ENCODE measurements at regions not wholly inside any gene's neighbourhood (a gene's known extent, or its start where the extent isn't known, plus 50 kb on each side); places are given as distances from the start of the nearest gene placed in this dataset.

DNA sequence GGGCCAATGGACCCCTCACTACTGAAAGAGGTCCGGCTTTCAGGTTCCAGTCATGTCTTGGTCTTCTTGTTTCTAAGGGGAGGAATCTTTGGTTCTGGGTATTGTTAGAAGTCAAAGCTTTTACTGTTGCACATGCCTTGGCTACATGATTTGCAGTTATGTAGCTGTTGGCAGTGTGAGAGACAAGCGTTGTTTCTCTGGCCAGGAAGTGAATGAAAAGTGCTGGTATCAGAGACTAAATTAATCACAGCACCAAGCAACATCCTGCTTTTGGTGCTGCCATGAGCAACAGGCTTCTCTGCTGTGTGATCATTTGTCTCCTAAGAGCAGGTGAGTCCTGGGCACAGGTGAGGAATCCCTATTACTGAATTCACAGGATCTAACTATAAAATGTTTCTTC, 100.1 kb upstream of the PRSS3 start:
- ATAC-seq (ENCODE audit: low read depth) (no peak), DNase-seq (no peak)
- H3K9me3 ChIP-seq (ENCODE audit: control insufficient read depth, insufficient read depth, low read length), result no peaks in the 10 kb centered on the region
- ChIA-PET CTCF (no interaction called here), POLR2A (ENCODE audit: unreplicated experiment) (no interaction called here)
- H4K20me1 ChIP-seq (ENCODE audit: insufficient read depth, low read length), result no peaks in the 10 kb centered on the region
- no peak overlapping the region for H3K56ac ChIP-seq (ENCODE audit: extremely low read depth, insufficient read depth, low read length)
- TF ChIP-seq, protein P1, sequence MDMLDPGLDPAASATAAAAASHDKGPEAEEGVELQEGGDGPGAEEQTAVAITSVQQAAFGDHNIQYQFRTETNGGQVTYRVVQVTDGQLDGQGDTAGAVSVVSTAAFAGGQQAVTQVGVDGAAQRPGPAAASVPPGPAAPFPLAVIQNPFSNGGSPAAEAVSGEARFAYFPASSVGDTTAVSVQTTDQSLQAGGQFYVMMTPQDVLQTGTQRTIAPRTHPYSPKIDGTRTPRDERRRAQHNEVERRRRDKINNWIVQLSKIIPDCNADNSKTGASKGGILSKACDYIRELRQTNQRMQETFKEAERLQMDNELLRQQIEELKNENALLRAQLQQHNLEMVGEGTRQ (IDR thresholded peaks at IDR 0.05; ENCODE audit: low read depth, low read length), result no peak
- TF ChIP-seq POLR2A (IDR thresholded peaks at IDR 0.05; ENCODE audit: low read depth, low read length), result no peak
- TF ChIP-seq MAZ (IDR thresholded peaks at IDR 0.05; ENCODE audit: borderline replicate concordance, low read depth, low read length), result no peak
- no peak for TF ChIP-seq RAD21 (IDR thresholded peaks at IDR 0.05; ENCODE audit: low read length)
- TF ChIP-seq SMC3 (IDR thresholded peaks at IDR 0.05; ENCODE audit: low read depth, low read length), result no peak
- no peak for TF ChIP-seq MXI1 (IDR thresholded peaks at IDR 0.05; ENCODE audit: borderline replicate concordance, low read depth, low read length)
- TF ChIP-seq CEBPB (IDR thresholded peaks at IDR 0.05; ENCODE audit: low read depth, low read length), result no peak
- no peak for TF ChIP-seq CHD1 (IDR thresholded peaks at IDR 0.05; ENCODE audit: low read depth, low read length)
- no peak for TF ChIP-seq RFX5 (IDR thresholded peaks at IDR 0.05; ENCODE audit: low read depth, low read length)
- TF ChIP-seq FOS (IDR thresholded peaks at IDR 0.05; ENCODE audit: low read depth, low read length), result no peak
- no peak for TF ChIP-seq BHLHE40 (IDR thresholded peaks at IDR 0.05; ENCODE audit: low read depth, low read length)
- TF ChIP-seq, protein P2, sequence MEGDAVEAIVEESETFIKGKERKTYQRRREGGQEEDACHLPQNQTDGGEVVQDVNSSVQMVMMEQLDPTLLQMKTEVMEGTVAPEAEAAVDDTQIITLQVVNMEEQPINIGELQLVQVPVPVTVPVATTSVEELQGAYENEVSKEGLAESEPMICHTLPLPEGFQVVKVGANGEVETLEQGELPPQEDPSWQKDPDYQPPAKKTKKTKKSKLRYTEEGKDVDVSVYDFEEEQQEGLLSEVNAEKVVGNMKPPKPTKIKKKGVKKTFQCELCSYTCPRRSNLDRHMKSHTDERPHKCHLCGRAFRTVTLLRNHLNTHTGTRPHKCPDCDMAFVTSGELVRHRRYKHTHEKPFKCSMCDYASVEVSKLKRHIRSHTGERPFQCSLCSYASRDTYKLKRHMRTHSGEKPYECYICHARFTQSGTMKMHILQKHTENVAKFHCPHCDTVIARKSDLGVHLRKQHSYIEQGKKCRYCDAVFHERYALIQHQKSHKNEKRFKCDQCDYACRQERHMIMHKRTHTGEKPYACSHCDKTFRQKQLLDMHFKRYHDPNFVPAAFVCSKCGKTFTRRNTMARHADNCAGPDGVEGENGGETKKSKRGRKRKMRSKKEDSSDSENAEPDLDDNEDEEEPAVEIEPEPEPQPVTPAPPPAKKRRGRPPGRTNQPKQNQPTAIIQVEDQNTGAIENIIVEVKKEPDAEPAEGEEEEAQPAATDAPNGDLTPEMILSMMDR (conservative IDR thresholded peaks at IDR 0.05; ENCODE audit: low read depth, low read length), result no peak
- TF ChIP-seq, protein P3, sequence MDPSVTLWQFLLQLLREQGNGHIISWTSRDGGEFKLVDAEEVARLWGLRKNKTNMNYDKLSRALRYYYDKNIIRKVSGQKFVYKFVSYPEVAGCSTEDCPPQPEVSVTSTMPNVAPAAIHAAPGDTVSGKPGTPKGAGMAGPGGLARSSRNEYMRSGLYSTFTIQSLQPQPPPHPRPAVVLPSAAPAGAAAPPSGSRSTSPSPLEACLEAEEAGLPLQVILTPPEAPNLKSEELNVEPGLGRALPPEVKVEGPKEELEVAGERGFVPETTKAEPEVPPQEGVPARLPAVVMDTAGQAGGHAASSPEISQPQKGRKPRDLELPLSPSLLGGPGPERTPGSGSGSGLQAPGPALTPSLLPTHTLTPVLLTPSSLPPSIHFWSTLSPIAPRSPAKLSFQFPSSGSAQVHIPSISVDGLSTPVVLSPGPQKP (IDR thresholded peaks at IDR 0.05; ENCODE audit: borderline replicate concordance, low read depth, low read length), result no peak
- no peak for TF ChIP-seq MAFK (IDR thresholded peaks at IDR 0.05; ENCODE audit: low read depth, low read length)
- TF ChIP-seq NFE2L2 (IDR thresholded peaks at IDR 0.05; ENCODE audit: low read depth, low read length), result no peak
- no peak for TF ChIP-seq RCOR1 (IDR thresholded peaks at IDR 0.05; ENCODE audit: insufficient replicate concordance, low read length)
- H4K91ac ChIP-seq (ENCODE audit: insufficient read depth, low read depth, low read length), result no peak overlapping the region
- H3K9me1 ChIP-seq (ENCODE audit: insufficient read depth, low read length), result no peaks in the 10 kb centered on the region
- dilution Hi-C loops (cut with HindIII; ENCODE audit: low sequenced_read_pairs, unreplicated experiment), result no loop called here
- peaks cover 10% of the 10 kb centered on the region for H3K27me3 ChIP-seq (ENCODE audit: control insufficient read depth, insufficient read depth, low read length)
- BruUV-seq (replicated peaks), result no TSS peak
- no peak overlapping the region for H3K4me2 ChIP-seq (ENCODE audit: low read depth, low read length)
- no peak overlapping the region for H3K14ac ChIP-seq (replicated peaks; ENCODE audit: low read depth, low read length)
- no peak overlapping the region for H3K4ac ChIP-seq (ENCODE audit: low read depth, low read length)
- no peak overlapping the region for H2AK9ac ChIP-seq (replicated peaks; ENCODE audit: low read depth, low read length, poor library complexity)
- no peak overlapping the region for H2BK20ac ChIP-seq (ENCODE audit: low read depth, low read length)
- H4K5ac ChIP-seq (ENCODE audit: low read depth, low read length), result no peak overlapping the region
- in situ Hi-C loops (cut with MboI; ENCODE audit: low sequenced_read_pairs), result no loop called here
- WGBS, 2 experiments (ENCODE audit: extremely low coverage in 2 of 2, insufficient read length in 1 of 2), result no CpG with 5 or more reads among the region's 2 CpGs
- no peak overlapping the region for H3K27ac ChIP-seq (ENCODE audit: insufficient read depth, low read length)
- H2AFZ ChIP-seq (replicated peaks; ENCODE audit: low read length, poor library complexity), result no peak overlapping the region
- no peak overlapping the region for H3K9ac ChIP-seq (ENCODE audit: low read depth, low read length)
- no peak overlapping the region for H3K18ac ChIP-seq (ENCODE audit: low read depth, low read length)
- no peak overlapping the region for H3K4me3 ChIP-seq (ENCODE audit: insufficient read depth, low read depth, low read length)
- intact Hi-C loops (cut with micrococcal nuclease), result loop anchor here (5.0 kb wide), 1 partner anchor 48 kb away; no protein-coding TSS in a partner anchor
- H2BK120ac ChIP-seq (ENCODE audit: low read depth, low read length), result no peak overlapping the region
- H3K79me1 ChIP-seq (ENCODE audit: low read depth in 1 of 2, low read length in 2 of 2), result no peaks in the 10 kb centered on the region
- H2BK15ac ChIP-seq (ENCODE audit: low read depth, low read length), result no peak overlapping the region
- H2BK5ac ChIP-seq (ENCODE audit: low read depth, low read length, poor library complexity, severe bottlenecking), result no peak overlapping the region
- no peaks in the 10 kb centered on the region for H3K4me1 ChIP-seq (ENCODE audit: control insufficient read depth, insufficient read depth, low read length)
- H3K23ac ChIP-seq (ENCODE audit: low read depth, low read length), result no peak overlapping the region
- no peak overlapping the region for H2AK5ac ChIP-seq (ENCODE audit: low read depth, low read length)
- peaks cover 1% of the 10 kb centered on the region; the same call in 1 of the 2 replicates for H3K36me3 ChIP-seq (ENCODE audit: control insufficient read depth, insufficient read depth, low read length)
- no peak overlapping the region for H4K8ac ChIP-seq (ENCODE audit: low read depth in 2 of 2, low read length in 2 of 2)

Measured in IMR-90 (cell line).